Cardiac muscle cell (in vitro differentiated cells and primary cell): ENCODE measurements at regions not wholly inside any gene's neighbourhood (a gene's known extent, or its start where the extent isn't known, plus 50 kb on each side); places are given as distances from the start of the nearest gene placed in this dataset.

Experiments used
- DNase-seq, 2 donors: peaks; one replicate each; pipeline versions ENCODE4 v3.0.0 to v3.0.0-alpha.2; 2010 to 2017; ENCODE audit warnings: low read depth in 1 of 2, low spot score in 1 of 2
- H3K27ac ChIP-seq: fragments of 200-600 bp; sonication (generic); 2 replicates; pipeline ENCODE4 v1.5.1; 2016
- H3K27me3 ChIP-seq: fragments of 200-600 bp; sonication (generic); 2 replicates; pipeline ENCODE4 v1.6.0; 2016; ENCODE audit warnings: control low read depth
- H3K36me3 ChIP-seq: fragments of 200-600 bp; sonication (generic); 2 replicates; pipeline ENCODE4 v1.5.1; 2016; ENCODE audit warnings: control low read depth
- H3K4me1 ChIP-seq: fragments of 200-600 bp; sonication (generic); 2 replicates; pipeline ENCODE4 v1.8.1; 2017; ENCODE audit warnings: low read depth, mild to moderate bottlenecking, mixed run types
- H3K4me3 ChIP-seq: fragments of 200-600 bp; sonication (generic); 2 replicates; pipeline ENCODE4 v1.5.1; 2016; ENCODE audit warnings: mild to moderate bottlenecking
- H3K9me3 ChIP-seq: fragments of 200-600 bp; sonication (generic); 2 replicates; pipeline ENCODE4 v1.5.1; 2017; ENCODE audit warnings: low read depth, mild to moderate bottlenecking, control low read depth
- TF ChIP-seq, protein P1 (sequence below): IDR thresholded peaks from 2 replicates; pipeline ENCODE4 v1.5.1; 2012; ENCODE audit warnings: low read depth, mild to moderate bottlenecking, low read length

DNA sequence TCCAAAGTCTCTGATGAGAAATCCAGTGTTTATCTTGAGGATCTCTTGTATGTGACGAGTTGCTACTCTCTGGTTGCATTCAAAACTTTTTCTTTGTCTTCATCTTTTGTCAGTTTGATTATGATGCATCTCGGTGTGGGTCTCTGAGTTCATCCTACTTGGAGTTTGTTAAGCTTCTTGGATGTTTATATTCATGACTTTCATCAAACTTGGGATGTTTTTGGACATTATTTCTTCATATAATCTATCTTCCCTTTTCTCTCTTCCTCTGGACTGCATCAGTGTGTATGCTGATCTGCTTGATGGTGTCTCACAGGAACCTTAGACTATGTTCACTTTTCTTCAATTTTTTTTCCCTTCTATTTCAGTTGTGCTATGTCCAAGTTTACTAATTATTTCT is 320.4 kb downstream of the TLE3 start:
- TF ChIP-seq, protein P1, sequence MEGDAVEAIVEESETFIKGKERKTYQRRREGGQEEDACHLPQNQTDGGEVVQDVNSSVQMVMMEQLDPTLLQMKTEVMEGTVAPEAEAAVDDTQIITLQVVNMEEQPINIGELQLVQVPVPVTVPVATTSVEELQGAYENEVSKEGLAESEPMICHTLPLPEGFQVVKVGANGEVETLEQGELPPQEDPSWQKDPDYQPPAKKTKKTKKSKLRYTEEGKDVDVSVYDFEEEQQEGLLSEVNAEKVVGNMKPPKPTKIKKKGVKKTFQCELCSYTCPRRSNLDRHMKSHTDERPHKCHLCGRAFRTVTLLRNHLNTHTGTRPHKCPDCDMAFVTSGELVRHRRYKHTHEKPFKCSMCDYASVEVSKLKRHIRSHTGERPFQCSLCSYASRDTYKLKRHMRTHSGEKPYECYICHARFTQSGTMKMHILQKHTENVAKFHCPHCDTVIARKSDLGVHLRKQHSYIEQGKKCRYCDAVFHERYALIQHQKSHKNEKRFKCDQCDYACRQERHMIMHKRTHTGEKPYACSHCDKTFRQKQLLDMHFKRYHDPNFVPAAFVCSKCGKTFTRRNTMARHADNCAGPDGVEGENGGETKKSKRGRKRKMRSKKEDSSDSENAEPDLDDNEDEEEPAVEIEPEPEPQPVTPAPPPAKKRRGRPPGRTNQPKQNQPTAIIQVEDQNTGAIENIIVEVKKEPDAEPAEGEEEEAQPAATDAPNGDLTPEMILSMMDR, result no peak
- H3K4me1 ChIP-seq, result no peaks in the 10 kb centered on the region

DNA sequence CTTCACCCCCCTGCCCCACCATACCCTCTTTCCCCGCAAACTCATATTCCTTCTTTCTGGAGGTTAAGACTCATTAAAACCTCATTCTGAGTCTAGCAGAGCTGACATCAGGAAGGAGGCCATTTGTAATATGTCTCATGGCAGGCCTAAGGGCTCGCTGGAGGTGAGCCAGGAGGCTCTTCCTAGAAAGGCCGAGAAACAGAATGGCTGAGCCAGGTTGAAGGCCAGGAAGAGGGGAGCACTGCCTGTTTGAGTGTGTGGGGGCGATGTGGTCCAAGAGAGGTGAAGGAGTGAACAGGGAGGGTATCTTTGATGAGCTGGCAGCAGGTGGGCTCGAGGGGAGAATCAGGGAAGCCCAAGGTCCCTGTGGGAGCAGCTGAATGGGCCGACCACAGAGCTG is 317.3 kb downstream of the TLE3 start:
- DNase-seq, result peak in 1 of 2 donors; percentile 47
- Histone ChIP-seq H3K4me3 (no peak overlapping the region), H3K27ac (no peak overlapping the region), H3K27me3 (no peaks in the 10 kb centered on the region), H3K9me3 (no peaks in the 10 kb centered on the region), H3K36me3 (no peaks in the 10 kb centered on the region), H3K4me1 (no peaks in the 10 kb centered on the region)
- TF ChIP-seq, protein P1, result no peak

More for the DNA sequence above, 320.4 kb downstream of the TLE3 start:
- no peak for DNase-seq
- H3K9me3 ChIP-seq, result no peaks in the 10 kb centered on the region
- H3K4me3 ChIP-seq, result no peak overlapping the region
- H3K36me3 ChIP-seq, result no peaks in the 10 kb centered on the region
- H3K27me3 ChIP-seq, result no peaks in the 10 kb centered on the region
- no peak overlapping the region for H3K27ac ChIP-seq

DNA sequence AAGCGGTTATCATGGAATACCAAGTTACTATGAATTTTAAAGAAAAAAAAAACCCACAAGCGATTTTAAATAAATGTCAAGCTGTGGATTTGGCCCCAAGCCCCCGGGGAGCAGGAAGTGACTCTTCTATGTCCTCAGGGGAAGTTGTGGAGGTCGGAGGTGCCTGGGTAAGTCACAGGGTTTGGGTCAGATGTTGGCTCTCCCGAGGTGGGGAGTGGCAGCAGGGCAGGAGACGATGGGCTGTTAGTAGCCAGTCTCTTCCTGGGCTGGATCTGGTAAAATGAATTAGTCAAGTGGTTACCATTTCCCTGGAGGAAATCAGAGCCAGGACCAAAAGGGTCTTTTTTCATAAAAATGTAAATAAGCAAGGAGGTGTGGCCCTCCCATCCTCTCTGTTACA is 316.7 kb downstream of the TLE3 start:
- no peaks in the 10 kb centered on the region for H3K9me3 ChIP-seq
- no peak overlapping the region for H3K4me3 ChIP-seq
- no peak for DNase-seq
- no peaks in the 10 kb centered on the region for H3K27me3 ChIP-seq
- no peak overlapping the region for H3K27ac ChIP-seq
- TF ChIP-seq, protein P1, result no peak
- H3K36me3 ChIP-seq, result no peaks in the 10 kb centered on the region
- no peaks in the 10 kb centered on the region for H3K4me1 ChIP-seq

DNA sequence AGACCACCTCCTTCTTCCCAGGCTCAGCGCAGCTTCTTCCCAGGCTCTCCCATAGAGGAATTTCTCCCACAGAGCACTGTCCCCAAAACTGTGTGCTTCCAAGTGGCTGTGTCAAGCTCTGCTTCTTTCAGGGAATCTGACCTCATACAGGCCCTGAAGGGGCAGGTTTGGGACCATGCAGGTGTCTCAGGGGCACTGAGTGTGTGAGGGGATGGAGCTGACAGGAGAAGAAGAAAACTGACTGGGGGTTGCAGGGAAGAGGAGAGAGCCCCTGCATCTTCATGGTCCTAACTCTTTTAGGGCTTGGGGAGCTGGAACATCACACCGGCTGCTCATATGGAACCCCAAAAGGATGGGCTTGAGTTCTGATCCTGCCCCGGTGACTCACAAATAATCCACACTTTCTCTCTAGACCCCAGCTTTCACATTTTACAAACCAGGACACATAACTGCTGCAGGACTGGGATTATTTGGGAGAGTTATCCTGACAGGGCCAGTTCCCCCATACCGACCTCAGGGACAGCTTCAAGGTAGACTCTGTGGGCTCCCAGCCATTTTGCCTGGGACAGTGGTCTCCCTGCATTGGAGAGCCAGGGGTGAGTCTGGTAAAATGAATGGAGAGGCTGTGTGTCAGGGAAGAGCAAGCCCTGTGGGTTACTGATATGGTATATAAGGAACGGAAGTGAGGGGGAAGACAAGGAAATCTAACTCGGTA is 316.1 kb downstream of the TLE3 start:
- H3K4me1 ChIP-seq, result no peaks in the 10 kb centered on the region
- H3K4me3 ChIP-seq, result no peak overlapping the region
- H3K9me3 ChIP-seq, result no peaks in the 10 kb centered on the region
- no peaks in the 10 kb centered on the region for H3K36me3 ChIP-seq
- TF ChIP-seq, protein P1, result no peak
- no peak for DNase-seq
- no peak overlapping the region for H3K27ac ChIP-seq
- no peaks in the 10 kb centered on the region for H3K27me3 ChIP-seq

DNA sequence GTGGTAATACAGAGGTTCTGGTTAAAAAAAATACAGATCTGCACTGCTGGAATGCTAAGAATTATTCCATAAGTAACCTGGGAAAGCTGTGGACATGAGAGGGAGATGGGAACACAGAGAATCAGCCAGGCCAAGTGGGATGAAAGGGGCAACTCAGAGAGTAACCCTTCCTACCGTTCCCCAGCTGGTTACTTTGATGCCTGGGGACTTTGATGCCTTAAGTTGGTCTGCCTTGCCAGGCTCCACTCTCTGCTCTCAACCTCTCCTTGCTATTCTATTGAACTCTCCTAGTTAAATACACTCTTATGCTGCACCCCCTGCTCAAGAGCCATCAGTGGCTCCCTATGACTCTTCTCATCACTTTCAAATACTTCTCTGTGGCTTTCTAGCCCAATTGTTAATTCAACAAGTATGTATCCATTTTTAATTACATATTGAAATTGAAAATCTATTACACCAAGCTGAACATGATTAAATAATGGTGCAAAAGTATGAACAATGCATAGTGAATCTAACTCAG is 315.5 kb downstream of the TLE3 start:
- Histone ChIP-seq H3K9me3 (no peaks in the 10 kb centered on the region), H3K4me3 (no peak overlapping the region), H3K27me3 (no peaks in the 10 kb centered on the region), H3K27ac (no peak overlapping the region), H3K36me3 (no peaks in the 10 kb centered on the region), H3K4me1 (no peaks in the 10 kb centered on the region)
- no peak for DNase-seq
- TF ChIP-seq, protein P1, result no peak
